ENCODE measurements at regions not wholly inside any gene's neighbourhood (a gene's known extent, or its start where the extent isn't known, plus 50 kb on each side); places are given as distances from the start of the nearest gene placed in this dataset.
"Not testable (repeated sequence)": the region's sequence is repeated elsewhere in the genome, so short reads cannot be mapped to it uniquely, and the experiment has no call there.

- Histone ChIP-seq H3K9me2 (ENCODE audit: insufficient read depth, low read length) (no peaks in the 10 kb centered on the region), H3K4me3 (ENCODE audit: low read length) (no peak overlapping the region), H3K9me3 (ENCODE audit: low read length) (no peaks in the 10 kb centered on the region), H4K20me1 (ENCODE audit: insufficient read depth) (no peaks in the 10 kb centered on the region), H3K36me3 (ENCODE audit: insufficient read depth, low read length) (no peaks in the 10 kb centered on the region), H3K4me2 (ENCODE audit: low read length) (no peak overlapping the region), H2AFZ (ENCODE audit: low read depth, low read length) (no peak overlapping the region), H3F3A (ENCODE audit: insufficient read depth, low read length, poor library complexity, severe bottlenecking) (no peaks in the 10 kb centered on the region), H3K27me3 (ENCODE audit: insufficient read depth, low read depth, low read length) (no peaks in the 10 kb centered on the region), H3K79me2 (replicated peaks; ENCODE audit: insufficient read depth, low read length) (no peaks in the 10 kb centered on the region), H3K27ac (ENCODE audit: low read length) (no peak overlapping the region), H3K9ac (ENCODE audit: low read length) (no peak overlapping the region)
- TF ChIP-seq CTCF (IDR thresholded peaks at IDR 0.05; ENCODE audit: poor library complexity, severe bottlenecking) (no peak), MXI1 (conservative IDR thresholded peaks at IDR 0.05; ENCODE audit: poor library complexity, severe bottlenecking) (no peak), REST (IDR thresholded peaks at IDR 0.05; ENCODE audit: borderline replicate concordance) (no peak), TAF1 (IDR thresholded peaks at IDR 0.05; ENCODE audit: low read depth) (no peak), EZH2 (IDR thresholded peaks at IDR 0.05; ENCODE audit: borderline replicate concordance, insufficient read depth, low read length, poor library complexity, severe bottlenecking) (no peak), POLR2AphosphoS5 (IDR thresholded peaks at IDR 0.05) (no peak), SMC3 (conservative IDR thresholded peaks at IDR 0.05; ENCODE audit: poor library complexity) (no peak), EP300 (conservative IDR thresholded peaks at IDR 0.05; ENCODE audit: poor library complexity, severe bottlenecking) (no peak), RAD21 (conservative IDR thresholded peaks at IDR 0.05) (no peak)
These were observed 617.5 kb upstream of the GRIN3A start for GRCh38 chr9:102355982-102356381.

- no peaks in the 10 kb centered on the region for H3K27me3 ChIP-seq (ENCODE audit: insufficient read depth, low read depth, low read length)
- no peaks in the 10 kb centered on the region for H3K9me2 ChIP-seq (ENCODE audit: insufficient read depth, low read length)
- no peaks in the 10 kb centered on the region for H3K79me2 ChIP-seq (replicated peaks; ENCODE audit: insufficient read depth, low read length)
- H2AFZ ChIP-seq (ENCODE audit: low read depth, low read length), result no peak overlapping the region
- no peaks in the 10 kb centered on the region for H3F3A ChIP-seq (ENCODE audit: insufficient read depth, low read length, poor library complexity, severe bottlenecking)
- no peak overlapping the region for H3K4me2 ChIP-seq (ENCODE audit: low read length)
- TF ChIP-seq CTCF (IDR thresholded peaks at IDR 0.05; ENCODE audit: poor library complexity, severe bottlenecking), result no peak
- TF ChIP-seq EZH2 (IDR thresholded peaks at IDR 0.05; ENCODE audit: borderline replicate concordance, insufficient read depth, low read length, poor library complexity, severe bottlenecking), result no peak
- no peak for TF ChIP-seq SMC3 (conservative IDR thresholded peaks at IDR 0.05; ENCODE audit: poor library complexity)
- no peak for TF ChIP-seq MXI1 (conservative IDR thresholded peaks at IDR 0.05; ENCODE audit: poor library complexity, severe bottlenecking)
- TF ChIP-seq TAF1 (IDR thresholded peaks at IDR 0.05; ENCODE audit: low read depth), result no peak
- TF ChIP-seq RAD21 (conservative IDR thresholded peaks at IDR 0.05), result no peak
- TF ChIP-seq REST (IDR thresholded peaks at IDR 0.05; ENCODE audit: borderline replicate concordance), result no peak
- no peaks in the 10 kb centered on the region for H4K20me1 ChIP-seq (ENCODE audit: insufficient read depth)
- no peak overlapping the region for H3K9ac ChIP-seq (ENCODE audit: low read length)
- H3K9me3 ChIP-seq (ENCODE audit: low read length), result no peaks in the 10 kb centered on the region
- H3K27ac ChIP-seq (ENCODE audit: low read length), result no peak overlapping the region
- H3K36me3 ChIP-seq (ENCODE audit: insufficient read depth, low read length), result no peaks in the 10 kb centered on the region
- no peak overlapping the region for H3K4me3 ChIP-seq (ENCODE audit: low read length)
These were observed 615.6 kb upstream of the GRIN3A start for GRCh38 chr9:102354041-102354440.

- not testable (repeated sequence) for H3K4me2 ChIP-seq (ENCODE audit: low read length); H3K9me3 ChIP-seq (ENCODE audit: low read length); H2AFZ ChIP-seq (ENCODE audit: low read depth, low read length); H3K4me3 ChIP-seq (ENCODE audit: low read length); H3F3A ChIP-seq (ENCODE audit: insufficient read depth, low read length, poor library complexity, severe bottlenecking); H3K27ac ChIP-seq (ENCODE audit: low read length); H3K9ac ChIP-seq (ENCODE audit: low read length); H3K27me3 ChIP-seq (ENCODE audit: insufficient read depth, low read depth, low read length); H3K36me3 ChIP-seq (ENCODE audit: insufficient read depth, low read length); H3K79me2 ChIP-seq (replicated peaks; ENCODE audit: insufficient read depth, low read length); H3K9me2 ChIP-seq (ENCODE audit: insufficient read depth, low read length); H4K20me1 ChIP-seq (ENCODE audit: insufficient read depth)
These were observed 599.0 kb upstream of the GRIN3A start for GRCh38 chr9:102337471-102337870.

Data from neural cell (in vitro differentiated cells).